ENCODE measurements at regions not wholly inside any gene's neighbourhood (a gene's known extent, or its start where the extent isn't known, plus 50 kb on each side); places are given as distances from the start of the nearest gene placed in this dataset.

DNA sequence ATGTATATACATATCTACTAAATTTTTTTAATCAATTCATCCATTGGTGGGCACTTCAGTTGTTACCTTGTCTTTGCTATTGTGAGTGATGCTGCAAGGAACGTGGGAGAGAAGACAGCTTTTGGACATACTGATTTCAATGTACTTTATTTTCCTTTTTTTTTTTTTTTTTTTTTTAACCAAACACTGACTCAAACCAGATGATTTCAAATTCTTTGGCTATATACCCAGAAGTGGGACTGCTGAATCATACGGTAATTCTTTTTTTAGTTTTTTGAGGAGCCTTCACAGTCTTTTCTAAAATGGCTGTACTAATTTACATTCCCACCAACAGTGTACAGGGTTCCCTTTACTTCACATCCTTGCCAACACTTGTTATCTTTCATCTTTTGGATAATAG is 204.7 kb downstream of the INSIG2 start:
- TF ChIP-seq, protein P1, sequence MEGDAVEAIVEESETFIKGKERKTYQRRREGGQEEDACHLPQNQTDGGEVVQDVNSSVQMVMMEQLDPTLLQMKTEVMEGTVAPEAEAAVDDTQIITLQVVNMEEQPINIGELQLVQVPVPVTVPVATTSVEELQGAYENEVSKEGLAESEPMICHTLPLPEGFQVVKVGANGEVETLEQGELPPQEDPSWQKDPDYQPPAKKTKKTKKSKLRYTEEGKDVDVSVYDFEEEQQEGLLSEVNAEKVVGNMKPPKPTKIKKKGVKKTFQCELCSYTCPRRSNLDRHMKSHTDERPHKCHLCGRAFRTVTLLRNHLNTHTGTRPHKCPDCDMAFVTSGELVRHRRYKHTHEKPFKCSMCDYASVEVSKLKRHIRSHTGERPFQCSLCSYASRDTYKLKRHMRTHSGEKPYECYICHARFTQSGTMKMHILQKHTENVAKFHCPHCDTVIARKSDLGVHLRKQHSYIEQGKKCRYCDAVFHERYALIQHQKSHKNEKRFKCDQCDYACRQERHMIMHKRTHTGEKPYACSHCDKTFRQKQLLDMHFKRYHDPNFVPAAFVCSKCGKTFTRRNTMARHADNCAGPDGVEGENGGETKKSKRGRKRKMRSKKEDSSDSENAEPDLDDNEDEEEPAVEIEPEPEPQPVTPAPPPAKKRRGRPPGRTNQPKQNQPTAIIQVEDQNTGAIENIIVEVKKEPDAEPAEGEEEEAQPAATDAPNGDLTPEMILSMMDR (conservative IDR thresholded peaks at IDR 0.05): no peak
- no peak for TF ChIP-seq ZFX (IDR thresholded peaks at IDR 0.05)
